22Rv1 (cell line): ENCODE measurements at regions not wholly inside any gene's neighbourhood (a gene's known extent, or its start where the extent isn't known, plus 50 kb on each side); places are given as distances from the start of the nearest gene placed in this dataset.
"Not testable (repeated sequence)": the region's sequence is repeated elsewhere in the genome, so short reads cannot be mapped to it uniquely, and the experiment has no call there.

ENCODE experiments used
- H3K27ac ChIP-seq: fragments of 450-650 bp; 2 replicates; pipeline ENCODE4 v1.5.1; 2017
- ZFX ChIP-seq: fragments of 450-650 bp; IDR thresholded peaks from 2 replicates; pipeline ENCODE4 v1.6.1; 2017; ENCODE audit warnings: antibody characterized with exemption, borderline replicate concordance
- TF ChIP-seq, protein P1 (sequence below): fragments of 450-650 bp; IDR thresholded peaks from 2 replicates; pipeline ENCODE4 v1.5.1; 2017; ENCODE audit warnings: mild to moderate bottlenecking

DNA sequence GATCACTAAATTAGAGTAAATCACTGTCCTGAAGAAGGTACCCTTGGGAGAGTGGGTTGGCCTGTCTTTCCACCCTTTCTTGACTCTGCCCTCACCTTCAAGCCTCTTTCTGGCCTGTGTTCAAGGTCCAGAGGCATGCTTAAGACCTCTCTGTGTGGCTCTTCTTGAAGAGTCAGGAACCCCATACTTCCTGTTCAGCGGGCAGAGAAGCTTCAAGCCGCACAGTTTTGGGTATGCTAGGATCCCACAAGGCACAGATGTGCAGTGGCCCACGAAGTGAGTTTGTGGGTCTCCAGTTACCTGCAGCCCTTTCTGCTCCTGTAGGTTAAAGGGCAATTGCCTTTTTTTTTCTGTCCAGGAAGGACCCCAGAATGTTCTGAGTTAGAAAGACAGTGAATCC is 185.4 kb downstream of the FAM72C start:
- not testable (repeated sequence) for H3K27ac ChIP-seq

DNA sequence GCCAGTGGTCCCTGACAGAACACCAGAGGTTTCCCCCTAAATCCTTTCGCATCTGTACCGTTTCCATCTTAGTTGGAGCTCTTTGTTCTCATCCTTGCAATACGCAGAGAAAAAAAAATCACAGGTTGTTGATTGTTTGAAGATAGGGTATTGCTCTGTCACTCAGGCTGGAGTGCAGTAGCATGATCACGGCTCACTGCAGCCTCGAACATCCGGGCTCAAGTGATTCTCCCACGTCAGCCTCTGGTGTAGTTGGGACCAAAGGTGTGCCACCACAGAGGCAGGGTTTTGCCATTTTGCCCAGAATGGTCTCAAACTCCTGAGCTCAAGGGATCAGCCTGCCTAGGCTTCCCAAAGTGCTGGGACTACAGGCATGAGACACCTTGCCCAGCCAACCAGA is 185.9 kb downstream of the FAM72C start:
- not testable (repeated sequence) for H3K27ac ChIP-seq

DNA sequence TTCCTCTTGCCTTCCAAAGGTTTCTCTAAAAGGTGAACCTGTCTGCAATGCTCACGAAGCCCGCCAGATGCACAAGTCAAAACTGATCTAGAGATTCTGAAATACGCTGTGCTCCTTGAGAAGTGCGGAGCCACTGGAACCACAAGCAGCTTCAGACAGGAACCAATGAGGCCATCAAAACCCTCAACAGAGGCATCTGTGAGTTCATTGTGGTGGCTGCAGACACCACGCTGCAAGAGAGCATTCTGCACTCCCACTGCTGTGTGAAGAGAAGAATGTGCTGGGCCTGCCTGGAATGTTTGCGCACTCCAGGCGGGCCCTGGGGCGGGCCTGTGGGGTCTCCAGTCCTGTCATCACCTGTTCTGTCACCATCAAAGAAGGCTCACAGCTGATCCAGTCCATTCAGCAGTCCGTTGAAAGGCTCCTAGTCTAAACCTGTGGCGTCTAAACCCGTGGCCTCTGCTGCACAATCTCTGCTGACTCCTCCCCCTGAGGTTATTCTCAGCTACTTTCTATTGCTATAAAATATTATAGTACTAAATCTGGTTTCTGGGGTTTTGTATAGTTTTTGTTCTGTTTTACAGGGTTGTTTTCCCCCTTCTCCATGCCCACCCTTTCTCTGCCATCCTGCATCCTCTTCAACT is 187.4 kb downstream of the FAM72C start:
- not testable (repeated sequence) for H3K27ac ChIP-seq

DNA sequence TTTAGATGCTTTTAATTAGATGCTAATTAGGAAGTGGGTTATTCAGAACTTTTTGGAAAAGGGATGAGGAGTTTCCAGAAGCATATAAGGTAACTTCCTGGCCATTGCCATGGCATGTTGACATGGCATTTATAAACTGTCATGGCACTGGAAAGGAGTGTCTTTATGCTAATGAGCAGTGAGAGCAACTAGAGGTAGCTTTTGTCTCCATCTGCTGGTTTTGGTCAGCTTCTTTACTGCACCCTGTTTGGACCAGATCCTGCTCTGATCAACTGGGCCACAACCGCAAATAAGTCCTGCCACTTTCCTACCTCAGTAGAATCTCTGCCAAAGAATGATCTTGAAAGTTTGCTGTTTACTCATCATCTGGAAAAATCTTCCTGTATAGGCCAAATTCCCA is 193.6 kb downstream of the FAM72C start:
- TF ChIP-seq, protein P1, sequence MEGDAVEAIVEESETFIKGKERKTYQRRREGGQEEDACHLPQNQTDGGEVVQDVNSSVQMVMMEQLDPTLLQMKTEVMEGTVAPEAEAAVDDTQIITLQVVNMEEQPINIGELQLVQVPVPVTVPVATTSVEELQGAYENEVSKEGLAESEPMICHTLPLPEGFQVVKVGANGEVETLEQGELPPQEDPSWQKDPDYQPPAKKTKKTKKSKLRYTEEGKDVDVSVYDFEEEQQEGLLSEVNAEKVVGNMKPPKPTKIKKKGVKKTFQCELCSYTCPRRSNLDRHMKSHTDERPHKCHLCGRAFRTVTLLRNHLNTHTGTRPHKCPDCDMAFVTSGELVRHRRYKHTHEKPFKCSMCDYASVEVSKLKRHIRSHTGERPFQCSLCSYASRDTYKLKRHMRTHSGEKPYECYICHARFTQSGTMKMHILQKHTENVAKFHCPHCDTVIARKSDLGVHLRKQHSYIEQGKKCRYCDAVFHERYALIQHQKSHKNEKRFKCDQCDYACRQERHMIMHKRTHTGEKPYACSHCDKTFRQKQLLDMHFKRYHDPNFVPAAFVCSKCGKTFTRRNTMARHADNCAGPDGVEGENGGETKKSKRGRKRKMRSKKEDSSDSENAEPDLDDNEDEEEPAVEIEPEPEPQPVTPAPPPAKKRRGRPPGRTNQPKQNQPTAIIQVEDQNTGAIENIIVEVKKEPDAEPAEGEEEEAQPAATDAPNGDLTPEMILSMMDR: peak; percentile 56
- not testable (repeated sequence) for H3K27ac ChIP-seq

DNA sequence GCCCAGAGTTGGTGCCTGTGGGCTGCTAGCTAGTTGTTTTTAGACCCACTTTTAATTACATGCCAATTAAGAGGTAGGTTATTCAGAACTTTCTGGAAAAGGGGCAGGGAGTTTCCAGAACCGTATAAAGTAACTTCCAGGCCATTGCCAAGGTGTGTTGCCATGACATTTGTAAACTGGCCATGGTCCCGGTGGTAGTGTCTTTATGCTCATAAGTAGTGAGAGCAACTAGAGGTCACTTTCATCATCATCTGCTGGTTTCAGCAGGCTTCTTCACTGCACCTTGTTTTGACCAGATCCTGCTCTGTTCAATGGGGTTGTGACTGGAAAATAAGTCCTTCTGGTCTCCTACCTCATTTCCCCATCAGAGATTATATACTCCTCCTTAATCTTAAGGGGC is 207.0 kb downstream of the FAM72C start:
- H3K27ac ChIP-seq: not testable (repeated sequence)

DNA sequence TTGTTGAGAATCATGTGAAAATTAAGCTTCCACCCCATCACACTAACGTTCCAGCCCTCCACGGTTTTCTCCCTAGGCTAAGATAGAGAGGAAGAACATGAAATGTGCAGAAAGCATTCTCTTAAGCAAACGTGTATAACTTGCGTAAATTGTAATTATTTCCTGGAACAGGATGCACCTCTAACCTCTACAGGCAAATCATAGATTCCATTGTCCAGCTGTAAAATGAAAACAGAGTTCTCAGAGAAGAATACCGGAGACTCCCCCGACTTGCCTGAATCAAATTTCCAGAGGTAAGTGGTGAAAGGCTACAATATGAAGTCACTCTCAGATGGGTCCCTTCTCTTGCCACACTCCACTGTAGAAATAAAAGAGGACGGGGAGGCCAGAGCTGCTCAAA is 211.4 kb downstream of the FAM72C start:
- H3K27ac ChIP-seq: not testable (repeated sequence)

DNA sequence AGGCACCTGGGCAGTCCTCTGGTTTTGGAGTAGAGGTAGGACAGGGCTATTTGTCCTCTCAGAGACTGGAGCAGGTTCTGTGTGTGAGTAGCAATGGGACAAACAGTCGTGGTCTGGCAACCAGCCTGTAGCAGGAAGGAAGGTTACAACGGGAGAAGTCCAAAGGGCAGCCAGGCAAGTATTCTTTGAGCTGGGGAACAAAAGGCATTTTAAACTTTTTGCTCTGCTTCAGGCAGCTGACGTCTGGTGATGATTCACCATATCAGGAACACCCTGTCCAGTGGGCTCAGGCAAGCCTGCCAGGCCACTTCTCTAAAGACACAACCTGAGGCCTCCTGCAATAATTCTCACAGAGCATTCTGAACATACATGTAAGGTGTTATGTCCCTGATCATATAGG is 215.8 kb downstream of the FAM72C start:
- not testable (repeated sequence) for H3K27ac ChIP-seq

DNA sequence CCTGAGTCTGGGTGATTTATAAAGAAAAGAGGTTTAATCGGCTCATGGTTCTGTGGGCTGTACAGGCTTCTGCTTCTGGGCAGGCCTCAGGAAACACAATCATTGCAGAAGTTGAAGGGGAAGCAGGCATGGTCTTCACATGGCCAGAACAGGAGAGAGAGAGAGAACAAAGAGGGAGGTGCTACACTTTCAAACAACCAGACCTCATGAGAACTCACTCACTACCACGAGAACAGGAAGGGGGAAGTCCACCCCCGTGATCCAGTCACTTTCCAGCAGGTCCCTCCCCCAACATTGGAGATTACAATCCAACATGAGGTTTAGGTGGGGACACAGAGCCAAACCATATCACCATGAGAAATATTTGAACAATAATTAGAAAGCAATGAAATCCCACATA is 222.9 kb downstream of the FAM72C start:
- no peak overlapping the region for H3K27ac ChIP-seq
- no peak for TF ChIP-seq ZFX
- TF ChIP-seq, protein P1: no peak

DNA sequence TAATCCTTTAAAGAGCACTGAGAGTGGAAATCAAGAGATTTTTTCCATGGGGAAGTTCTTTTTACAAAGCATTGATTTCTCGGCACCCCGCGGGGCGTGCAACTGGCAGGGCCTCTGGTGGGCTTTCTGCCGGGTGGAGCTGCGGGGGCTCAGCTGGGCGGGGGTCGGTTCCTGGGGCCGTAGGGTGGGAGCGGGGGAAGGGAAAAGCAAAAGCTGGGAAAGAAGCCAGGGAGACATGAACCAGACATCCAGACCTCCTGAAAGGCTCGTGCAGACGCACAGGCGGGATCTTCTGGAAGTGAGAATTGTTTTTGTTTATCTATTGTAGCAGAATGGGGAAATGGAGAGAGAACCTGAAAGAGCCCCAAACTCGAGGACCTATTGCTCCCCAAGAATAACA is 235.2 kb downstream of the FAM72C start:
- TF ChIP-seq, protein P1: no peak
- TF ChIP-seq ZFX: no peak
- peak overlapping the region; percentile 90 for H3K27ac ChIP-seq

DNA sequence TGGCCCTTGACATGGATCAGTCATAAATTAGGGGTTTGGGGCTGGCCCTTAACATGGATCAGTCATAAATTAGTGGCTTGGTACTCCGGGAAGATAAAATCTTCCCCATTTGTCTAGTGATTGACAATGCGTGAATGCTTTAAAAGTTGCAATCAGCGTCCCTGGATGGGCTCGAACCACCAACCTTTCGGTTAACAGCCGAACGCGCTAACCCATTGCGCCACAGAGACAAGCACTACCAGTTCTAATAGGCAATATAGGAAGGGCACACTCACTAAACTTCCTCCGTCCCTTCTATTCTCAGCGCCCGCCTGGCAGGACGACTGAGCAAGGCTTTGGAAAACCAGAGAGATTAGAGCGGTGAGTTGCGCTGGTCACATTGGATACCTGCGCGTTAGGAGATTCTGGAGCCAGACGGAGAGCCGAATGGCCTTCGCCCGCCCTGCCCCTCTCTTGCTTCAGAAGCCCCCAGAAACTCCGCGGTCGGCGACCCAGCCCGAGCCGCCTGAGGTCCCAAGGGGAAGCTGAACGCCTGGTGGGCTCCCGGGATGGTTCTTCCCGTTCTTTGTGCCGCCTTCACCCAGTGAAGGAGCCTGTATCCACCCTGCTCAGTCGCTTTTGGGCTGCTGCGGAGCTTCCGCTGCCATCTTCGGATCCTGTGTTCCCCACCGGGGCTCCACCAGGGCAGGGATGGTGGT is 235.9 kb downstream of the FAM72C start:
- peak overlapping the region; percentile 90 for H3K27ac ChIP-seq
- TF ChIP-seq, protein P1: no peak
- TF ChIP-seq ZFX: no peak

DNA sequence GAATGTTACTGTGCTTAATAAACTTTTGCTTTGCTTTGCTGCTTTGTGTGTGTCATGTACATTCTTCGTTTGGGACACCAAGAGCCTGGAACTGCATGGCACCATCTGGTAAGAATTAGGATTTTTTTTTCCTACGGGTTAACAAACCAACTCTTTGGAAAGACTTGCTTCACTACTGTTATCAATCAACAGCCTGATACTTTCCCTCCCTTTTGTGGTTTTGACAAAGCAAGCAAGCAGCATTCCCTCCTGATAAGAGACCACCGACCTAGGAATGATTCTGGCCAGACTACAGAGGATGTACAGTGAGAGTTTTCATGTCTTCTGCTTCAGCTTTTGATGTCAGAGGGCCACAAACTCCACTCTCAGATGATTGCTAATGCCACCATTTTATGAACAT is 237.5 kb downstream of the FAM72C start:
- H3K27ac ChIP-seq: not testable (repeated sequence)

DNA sequence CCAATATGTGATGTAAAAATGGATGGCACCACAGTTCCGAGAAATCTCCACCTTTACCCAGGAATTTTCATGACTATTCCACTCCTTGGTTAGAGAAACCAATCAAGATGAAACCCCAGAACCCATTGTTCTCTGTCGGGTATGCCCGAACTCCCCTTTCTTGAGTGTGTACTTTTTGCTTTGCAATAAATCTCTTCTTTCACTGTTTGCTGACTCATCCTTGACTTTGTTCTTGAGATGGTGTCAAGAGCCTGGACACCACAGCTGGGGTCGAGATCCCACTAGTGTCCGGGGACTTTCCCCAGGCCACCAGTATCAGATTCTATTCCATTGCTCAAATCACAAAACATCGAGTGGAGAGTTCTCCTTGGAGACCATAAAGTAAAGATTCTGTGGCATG is 240.9 kb downstream of the FAM72C start:
- not testable (repeated sequence) for H3K27ac ChIP-seq

DNA sequence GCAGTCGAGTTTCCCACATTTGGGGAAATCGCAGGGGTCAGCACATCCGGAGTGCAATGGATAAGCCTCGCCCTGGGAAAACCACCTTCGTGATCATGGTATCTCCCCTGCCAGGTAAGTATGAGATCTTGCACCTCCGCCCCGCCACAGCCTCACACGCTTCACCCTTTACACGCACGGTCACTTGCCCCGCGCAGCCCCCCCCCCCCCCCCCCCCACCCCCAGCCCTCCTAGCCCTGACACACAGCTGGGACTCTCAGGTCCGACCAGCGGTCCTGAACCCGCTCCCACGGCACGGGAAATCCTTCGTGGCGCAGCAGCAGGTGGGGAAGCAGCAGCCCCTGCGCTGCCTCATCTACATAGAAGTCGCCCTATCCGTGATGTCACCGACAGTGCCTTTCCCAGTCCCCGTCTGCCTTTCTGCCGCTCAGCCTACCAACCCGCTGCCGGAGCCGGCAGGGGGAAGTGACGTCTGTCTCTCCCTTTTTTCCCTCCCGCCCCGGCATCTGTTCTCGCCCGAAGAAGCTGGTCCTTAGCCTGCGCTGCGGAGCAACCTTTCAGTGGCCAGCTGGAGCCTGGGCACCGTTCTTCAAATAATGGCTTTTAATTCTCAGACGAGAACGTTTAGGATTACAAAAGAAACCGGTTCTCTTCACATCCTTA is 242.2 kb downstream of the FAM72C start:
- peak overlapping the region; percentile 69 for H3K27ac ChIP-seq

DNA sequence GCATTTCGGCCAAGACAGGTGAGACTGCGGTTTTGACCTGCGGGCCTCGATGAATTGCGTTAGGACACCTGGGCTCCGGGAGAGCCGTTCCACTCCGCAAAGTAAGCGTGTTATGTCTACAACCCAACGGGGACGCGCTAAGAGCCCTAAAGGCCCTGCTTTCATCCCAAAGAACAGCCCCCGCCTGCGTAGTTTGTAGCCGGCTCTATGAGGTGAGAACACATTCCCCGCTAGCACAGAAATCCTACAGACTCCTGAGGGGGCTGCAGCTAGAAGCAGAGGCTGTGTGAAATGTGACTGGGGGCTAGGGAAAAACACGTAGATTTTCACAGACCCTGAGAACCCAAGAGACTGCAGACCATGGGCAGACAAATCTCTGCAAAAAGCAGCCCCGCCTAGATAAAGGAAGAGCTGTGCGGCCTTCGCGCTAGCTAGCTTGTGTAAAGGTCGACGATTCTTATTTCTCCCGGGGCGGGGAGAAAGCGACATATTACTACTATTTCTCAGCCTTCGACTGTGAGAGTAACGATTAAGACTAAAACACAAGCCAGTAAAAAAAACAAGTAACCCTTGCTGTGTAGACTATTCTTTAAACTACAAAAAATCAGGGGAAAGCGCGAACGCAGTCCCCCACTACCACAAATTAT is 242.9 kb downstream of the FAM72C start:
- peak overlapping the region; percentile 69; the same call in 1 of the 2 replicates for H3K27ac ChIP-seq
